Fibroblast of skin of left biceps (primary cell): ENCODE measurements at regions not wholly inside any gene's neighbourhood (a gene's known extent, or its start where the extent isn't known, plus 50 kb on each side); places are given as distances from the start of the nearest gene placed in this dataset.
"Not testable (repeated sequence)": the region's sequence is repeated elsewhere in the genome, so short reads cannot be mapped to it uniquely, and the experiment has no call there.

Experiments used
- DNase-seq, 2 experiments: peaks; one replicate each; pipeline ENCODE4 v3.0.0-alpha.2; 2013; ENCODE audit warnings: low read depth in 2 of 2

GRCh38 chr3:66931291-66931690 lies 66.8 kb upstream of the KBTBD8 start:
- DNase-seq: no peak

DNA sequence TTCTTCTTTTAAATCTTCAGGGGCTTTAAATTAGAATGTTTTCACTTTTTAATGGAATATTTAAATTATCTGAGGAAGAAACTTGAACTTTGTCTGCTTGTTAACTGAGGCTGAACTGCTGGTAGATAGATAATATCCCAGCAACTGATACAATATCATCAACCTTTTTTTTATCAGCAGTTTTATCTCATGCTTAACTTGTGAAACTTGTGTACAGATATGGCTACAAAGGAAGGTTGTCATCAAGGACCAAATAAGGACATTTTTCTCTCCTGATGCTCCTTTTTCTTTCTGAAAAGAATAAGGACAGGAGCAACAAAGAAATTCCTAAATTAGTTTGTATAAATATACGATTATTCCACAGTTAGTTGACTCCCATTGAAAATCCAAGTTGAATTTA lies 66.4 kb upstream of the KBTBD8 start:
- no peak for DNase-seq

DNA sequence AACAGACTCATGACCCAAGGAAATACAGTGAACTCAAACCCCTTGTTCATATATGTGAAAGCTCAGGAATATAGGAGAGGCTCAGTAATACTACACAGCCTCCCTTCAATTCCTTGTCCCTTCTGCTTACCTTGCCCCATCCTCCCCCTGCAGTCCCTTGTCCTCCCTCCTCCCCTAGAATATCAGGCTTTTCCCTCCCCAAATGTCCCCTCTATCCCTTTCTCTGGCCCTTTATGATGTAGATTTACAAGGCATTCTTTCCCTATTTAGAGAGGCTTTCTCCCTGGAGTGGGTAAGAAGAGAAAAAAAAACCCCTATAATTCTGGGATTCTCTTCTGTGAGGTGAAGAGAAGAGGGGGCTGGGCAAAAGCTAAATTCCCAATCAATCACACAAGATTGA lies 64.9 kb upstream of the KBTBD8 start:
- no peak for DNase-seq

DNA sequence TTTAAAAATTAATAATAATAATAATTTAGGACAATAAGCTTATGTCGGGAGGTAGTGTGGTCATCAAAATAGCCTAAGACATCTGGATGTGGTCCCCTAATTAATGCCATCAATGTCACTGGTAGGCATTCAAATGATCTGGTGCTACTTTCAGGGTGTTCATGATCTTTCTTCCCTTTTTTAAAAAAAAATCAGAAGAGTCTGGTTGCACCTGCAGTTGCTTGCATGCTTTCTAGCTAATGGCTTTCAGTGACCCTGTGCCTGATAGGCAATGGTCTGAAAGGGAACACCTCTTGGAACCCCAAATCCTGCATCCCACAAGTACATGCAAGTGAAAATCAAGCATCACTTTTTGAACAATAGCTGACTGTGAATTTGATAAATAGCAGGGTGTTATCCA lies 64.1 kb upstream of the KBTBD8 start:
- no peak for DNase-seq

GRCh38 chr3:66934725-66935124 lies 63.4 kb upstream of the KBTBD8 start:
- no peak for DNase-seq

DNA sequence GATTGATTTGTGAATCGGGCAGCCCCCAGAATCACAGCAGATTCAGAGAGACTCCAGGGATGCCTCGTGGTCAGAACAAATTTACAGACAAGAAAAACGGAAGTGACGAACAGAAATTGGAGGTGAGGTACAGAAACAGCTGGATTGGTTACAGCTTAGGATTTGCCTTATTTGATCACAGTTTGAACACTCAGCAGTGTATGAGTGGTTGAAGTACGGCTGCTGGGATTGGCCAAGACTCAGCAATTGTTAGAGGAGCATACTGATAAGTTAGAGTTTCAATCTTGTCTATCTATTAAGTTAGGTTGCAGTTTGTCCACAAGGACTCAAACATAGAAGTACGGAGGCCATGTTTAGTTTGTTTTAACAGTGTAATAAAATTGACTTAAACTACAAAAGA lies 61.1 kb upstream of the KBTBD8 start:
- not testable (repeated sequence) for DNase-seq

DNA sequence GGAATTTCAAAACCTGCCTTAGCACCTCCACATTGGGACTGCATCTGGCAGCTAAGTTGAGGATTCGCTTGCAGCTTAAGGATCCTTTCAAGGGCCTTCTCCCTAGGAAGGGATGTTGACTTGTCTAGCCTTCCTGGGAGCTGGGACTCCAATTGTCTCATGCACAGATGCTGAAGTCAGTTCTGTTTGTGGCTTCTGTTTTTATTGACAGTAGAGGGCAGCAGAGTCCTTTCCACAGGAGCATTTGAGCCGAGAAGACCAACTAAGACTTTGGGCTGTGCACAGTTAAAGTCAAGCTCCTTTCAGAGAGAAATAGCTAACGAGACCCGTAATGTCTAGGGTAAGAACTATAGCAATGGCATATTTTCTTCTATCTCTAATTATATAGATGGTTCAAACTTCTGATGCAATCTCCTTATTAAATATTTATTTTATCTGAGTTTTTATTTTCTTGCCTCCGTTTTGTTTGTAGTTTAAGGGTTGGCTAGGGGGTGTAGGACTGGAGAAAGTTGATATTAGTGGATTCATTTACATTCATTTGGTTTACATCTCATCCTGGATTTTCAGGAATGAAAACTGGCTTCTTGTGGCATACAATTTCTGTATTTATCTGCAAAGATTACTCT lies 59.7 kb upstream of the KBTBD8 start:
- DNase-seq: peak; percentile 17 to 31

DNA sequence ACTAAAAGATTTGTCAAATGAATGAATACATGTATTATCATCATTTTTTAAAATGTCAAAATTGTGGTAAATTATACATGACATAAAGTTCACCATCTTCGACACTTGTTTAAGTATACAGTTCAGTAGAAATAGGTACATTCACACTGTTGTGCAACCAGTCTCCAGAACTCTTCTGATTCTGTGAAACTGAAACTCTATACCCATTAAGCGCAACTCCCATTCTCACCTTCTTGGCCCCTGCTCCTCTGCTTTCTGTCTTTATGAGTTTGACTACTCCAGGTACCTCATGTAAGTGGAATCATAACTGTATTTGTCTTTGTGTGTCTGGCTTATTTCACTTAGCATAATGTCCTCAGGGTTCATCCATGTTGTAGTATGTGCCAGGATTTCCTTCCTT lies 50.1 kb upstream of the KBTBD8 start:
- no peak for DNase-seq
